GM18870 (cell line): ENCODE measurements at regions not wholly inside any gene's neighbourhood (a gene's known extent, or its start where the extent isn't known, plus 50 kb on each side); places are given as distances from the start of the nearest gene placed in this dataset.
"Not testable (repeated sequence)": the region's sequence is repeated elsewhere in the genome, so short reads cannot be mapped to it uniquely, and the experiment has no call there.

Source experiments
- ATAC-seq: cut with Tn5 transposase; IDR thresholded peaks from one replicate; pipeline ENCODE4 v1.9.1; 2021; ENCODE audit warnings: moderate library complexity; ENCODE audit not compliant: unreplicated experiment

DNA sequence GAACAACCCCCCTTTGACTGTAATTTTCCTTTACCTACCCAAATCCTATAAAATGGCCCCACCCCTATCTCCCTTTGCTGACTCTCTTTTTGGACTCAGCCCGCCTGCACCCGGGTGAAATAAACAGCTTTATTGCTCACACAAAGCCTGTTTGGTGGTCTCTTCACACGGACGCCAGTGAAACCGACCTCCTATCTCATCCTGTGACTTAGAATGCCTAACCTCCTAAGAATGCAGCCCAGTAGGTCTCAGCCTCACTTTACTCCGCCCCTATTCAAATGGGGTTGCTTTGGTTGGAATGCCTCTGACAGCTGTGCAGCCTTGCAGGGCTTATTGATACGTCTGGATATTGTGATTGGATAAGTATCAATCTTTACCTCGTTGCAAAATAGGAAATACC, 243.8 kb upstream of the PROK2 start:
- not testable (repeated sequence) for ATAC-seq

DNA sequence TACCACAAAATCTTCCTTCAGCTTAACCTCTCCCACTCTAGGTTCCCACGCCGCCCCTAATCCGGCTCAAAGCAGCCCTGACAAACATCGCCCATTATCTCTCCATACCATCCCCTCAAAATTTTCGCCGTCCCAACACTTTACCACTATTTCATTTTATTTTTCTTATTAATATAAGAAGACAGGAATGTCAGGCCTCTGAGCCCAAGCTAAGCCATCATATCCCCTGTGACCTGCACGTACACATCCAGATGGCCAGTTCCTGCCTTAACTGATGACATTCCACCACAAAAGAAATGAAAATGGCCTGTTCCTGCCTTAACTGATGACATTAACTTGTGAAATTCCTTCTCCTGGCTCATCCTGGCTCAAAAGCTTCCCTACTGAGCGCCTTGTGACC, 243.4 kb upstream of the PROK2 start:
- ATAC-seq, result not testable (repeated sequence)

DNA sequence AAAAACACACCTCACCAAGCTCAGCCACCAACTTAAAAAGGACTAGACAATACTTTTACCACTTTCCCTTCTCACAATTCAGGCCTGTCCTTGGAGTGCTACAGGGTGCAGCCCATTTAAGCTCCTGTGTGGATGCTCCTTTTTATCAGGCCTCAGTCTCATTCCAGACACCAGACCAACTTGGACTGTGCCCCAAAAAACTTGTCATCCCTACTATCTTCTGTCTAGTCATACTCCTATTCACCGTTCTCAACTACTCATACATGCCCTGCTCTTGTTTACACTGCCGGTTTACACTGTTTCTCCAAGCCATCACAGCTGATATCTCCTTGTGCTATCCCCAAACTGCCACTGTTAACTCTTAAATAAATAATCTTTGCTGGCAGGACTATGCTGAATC, 242.8 kb upstream of the PROK2 start:
- not testable (repeated sequence) for ATAC-seq

DNA sequence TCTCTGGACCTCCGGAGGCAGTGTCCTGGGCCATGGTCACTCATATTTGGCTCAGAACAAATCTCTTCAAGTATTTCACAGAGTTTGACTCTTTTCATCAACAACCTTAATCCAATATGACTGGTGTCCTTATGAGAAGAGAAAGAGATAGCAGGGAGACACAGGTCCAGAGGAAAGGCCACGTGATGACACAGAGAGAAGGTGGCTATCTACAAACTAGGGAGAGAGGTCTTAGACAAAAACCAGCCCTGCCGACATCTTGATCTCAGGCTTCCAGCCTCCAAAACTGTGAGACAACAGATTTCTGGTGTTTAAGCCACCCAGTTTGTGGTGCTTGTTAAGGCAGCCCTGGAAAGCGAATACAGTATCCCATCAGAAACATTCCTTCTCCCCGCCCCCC, 237.1 kb upstream of the PROK2 start:
- ATAC-seq, result no peak

DNA sequence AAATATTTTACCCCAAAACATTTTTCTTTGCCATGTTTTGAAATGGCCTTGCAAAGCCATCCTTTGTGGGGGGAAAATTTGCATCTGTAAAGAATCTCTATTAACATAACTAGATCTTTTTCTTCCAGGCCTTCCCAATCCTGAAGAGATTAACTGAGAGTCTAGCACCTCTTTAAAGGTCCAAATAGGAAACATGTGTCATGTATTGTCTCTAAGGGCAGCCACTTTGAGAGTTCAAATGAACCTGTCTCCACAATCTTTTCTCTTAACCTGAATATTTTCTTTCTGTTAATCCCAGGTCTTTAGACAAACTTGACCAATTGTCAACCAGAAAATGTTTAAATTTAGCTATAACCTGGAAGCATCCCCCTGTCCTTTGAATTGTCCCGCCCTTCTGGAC, 236.6 kb upstream of the PROK2 start:
- ATAC-seq, result no peak

DNA sequence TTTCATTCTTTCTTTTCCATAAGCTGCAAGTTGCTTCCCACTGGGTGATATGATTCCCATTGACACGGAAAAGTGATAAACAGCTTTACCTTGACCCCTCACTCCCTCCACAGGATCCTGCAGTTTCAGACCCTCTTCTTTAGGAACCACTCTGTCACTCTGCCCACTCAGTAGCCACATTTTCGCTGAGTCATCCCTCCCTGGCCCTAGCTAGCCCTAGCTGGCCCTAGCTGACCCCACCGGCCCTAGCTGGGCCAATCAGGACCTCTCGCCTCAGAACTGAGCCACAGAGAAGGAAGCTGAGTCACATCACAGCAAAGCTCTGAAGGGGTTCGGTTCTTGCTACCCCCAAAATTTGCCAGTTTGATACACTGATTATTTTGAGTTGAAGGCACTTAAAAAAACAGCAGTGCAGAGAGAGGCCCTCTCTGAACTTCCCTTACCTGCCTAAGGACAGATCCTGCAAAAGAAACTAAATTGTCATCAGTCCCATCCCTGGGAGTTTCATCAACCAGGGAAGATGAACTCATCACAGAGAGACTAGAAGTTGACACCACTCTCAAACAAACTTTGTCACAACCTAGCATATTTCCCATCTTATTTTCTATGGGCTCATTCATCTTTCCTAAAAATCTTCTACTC, 233.5 kb upstream of the PROK2 start:
- ATAC-seq, result no peak

DNA sequence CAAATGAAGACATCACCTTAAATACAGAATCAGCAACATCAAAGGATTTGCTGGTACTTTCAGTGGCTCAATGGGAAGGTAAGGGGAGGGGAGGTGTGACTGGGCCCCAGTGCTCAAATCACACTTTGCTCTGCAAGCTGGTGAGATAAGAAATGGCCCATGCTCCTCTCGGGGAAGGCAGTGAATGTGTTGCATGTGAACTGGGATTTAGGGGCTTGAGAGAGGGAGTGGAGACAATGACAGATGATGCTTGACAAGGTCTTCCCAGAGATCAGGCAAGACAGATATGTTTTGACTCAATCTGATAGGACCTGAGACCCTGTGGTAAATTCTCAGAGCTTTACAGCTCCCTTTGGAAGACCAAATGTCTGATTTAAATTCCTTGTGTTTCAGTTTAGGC, 233.0 kb upstream of the PROK2 start:
- ATAC-seq, result no peak

DNA sequence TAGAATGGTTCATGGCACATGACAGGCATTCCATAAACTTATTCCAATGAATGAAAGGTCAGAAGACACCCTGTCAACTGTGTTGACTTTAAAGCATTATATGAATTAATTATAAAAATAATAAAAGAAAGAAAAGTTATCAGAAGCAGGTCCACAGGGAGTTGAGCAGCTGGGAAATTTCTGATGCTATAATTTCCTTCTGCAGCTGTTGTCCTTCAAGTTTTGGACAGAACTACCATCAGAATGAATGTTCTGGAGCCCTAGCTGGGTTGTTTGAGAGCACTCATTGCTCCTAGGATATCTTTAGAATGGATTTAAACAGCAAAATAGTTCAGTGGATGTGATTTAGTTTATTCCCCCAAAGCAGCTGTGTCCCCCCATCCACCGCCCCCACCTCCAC, 232.4 kb upstream of the PROK2 start:
- no peak for ATAC-seq

DNA sequence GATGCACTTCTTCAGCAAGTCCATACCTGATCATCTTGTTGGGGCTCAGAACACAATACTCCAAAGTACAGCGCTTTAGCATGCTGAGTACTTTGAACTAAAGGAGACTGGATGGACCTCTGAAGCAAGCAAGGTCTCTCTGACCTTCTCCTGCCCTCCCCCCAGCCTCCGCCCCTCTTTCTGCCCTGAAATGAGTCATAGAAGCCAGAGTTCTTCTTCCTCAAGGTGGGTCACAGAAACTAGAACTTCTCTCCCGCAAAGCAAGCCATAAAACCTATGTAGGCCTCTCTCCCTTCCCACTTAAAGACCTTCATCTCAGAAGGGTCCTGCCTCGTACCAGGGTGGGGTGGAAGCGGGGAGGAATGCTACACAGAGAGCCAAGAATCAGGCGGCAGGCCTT, 230.5 kb upstream of the PROK2 start:
- ATAC-seq, result no peak

DNA sequence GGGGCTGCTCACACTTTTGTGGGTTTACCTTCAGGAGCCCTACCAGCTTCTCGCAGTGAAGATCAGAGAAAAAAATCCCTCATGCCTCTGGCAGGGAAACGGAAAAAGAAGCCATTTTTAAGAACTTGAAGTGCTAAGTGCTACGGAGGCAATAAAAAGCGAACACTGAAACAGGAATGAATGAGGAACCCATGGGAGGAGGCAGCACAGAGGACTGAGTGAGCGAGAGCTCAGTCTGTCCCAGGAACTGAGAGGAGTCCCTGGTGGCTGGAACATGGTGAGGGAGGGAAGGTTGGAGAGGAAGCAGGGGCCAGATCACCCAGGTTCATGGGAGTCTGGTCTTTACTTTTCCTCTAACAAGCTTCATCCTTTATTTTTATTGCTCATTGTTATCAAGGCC, 228.1 kb upstream of the PROK2 start:
- no peak for ATAC-seq

DNA sequence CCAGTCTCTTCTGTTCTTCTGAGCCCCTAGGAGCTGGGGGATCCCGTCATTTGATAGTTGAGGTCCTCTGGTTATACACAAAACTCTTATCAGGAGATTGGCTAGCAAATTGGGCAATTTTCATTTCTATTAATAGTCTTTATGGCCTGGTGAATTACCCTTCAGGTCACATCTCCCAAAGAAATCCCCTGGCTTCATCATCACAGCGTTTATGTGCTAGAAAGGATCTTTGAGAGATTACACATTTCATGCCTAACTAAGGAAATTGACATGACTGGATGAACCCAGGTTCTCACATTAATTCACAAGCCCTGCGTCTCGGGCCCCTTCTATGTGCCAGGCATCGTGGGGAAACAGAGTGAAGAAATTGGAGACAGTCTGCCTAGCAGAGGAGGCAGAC, 227.4 kb upstream of the PROK2 start:
- ATAC-seq, result no peak

DNA sequence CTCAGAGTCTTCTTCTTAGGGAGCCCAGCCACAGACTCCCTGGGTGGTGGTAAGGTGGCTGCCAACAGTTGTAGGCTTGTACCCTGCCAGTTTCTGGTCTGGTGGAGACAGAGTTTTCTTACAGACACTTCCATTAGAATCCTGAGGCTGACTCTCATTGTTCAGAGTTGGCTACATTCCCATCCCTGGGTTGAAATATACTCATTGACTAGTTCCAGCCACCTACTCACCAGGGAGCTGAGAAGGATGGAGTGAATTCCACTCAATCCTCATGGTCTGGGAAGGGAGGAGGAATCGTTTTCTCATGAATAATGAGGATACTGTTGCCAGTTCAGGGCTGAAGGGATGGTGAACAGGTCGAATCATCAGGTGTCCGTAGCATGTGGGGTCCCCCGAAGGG, 226.5 kb upstream of the PROK2 start:
- no peak for ATAC-seq

DNA sequence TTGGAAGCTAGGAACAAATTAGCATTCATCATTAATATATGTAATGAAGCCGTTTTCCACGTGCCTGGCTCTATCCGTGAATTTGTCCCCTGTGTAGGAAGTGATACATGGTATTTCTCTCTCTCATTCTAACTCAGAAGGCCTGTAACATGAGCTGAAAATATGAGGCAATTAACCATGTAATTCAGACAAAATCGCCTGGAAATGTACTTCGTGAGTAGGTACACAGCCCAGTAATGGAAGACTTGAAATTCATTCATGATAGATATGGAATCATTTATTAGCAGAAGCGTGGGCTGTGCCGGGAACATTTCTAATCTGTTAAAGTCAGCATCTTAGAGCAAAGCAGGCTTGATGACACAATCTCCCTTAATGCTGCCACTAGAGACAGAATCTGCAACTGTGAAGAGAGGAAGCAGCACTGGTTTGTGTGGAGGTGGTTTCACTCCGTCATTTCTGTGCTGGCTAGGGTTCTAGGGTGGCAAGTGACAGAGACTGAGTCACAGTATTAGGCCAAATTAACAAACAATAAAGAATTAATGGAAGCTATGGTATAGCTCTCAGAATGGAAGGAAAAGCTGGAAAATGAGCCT, 225.0 kb upstream of the PROK2 start:
- ATAC-seq, result no peak

DNA sequence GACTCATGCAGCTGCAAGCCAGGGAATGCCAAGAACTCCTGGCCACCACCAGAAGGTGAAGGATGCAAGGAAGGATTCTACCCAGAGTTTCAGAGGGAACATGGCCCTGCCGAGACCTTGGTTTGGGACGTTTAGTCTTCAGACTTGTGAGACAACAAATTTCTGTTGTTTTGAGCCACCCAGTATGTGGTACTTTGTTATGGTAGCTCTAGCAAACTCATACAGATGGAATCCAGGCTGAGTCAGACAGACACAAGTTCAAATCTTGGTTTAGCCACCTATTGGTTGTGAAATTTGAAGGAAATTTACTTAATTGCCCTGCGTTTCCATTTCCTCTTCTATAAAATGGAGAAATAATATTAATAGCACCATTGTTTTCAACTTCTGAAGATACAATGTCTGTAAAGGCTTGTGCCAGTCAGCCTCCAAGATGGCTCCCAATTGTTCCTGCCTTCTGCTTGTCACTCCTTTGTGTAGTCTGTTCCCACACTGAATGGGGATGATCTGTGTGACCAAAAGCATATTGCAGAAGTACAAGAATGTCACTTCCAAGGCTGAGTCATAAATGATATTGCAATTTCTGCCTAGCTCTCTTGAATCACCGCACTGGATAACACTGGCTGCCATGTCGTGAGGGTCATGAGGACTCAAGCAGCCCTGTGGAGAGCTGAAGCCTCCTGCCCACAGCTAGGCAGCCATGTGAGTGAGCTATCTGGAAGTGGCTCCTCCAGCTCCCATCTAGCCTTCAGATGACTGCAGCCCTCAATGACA, 223.5 kb upstream of the PROK2 start:
- ATAC-seq, result no peak

DNA sequence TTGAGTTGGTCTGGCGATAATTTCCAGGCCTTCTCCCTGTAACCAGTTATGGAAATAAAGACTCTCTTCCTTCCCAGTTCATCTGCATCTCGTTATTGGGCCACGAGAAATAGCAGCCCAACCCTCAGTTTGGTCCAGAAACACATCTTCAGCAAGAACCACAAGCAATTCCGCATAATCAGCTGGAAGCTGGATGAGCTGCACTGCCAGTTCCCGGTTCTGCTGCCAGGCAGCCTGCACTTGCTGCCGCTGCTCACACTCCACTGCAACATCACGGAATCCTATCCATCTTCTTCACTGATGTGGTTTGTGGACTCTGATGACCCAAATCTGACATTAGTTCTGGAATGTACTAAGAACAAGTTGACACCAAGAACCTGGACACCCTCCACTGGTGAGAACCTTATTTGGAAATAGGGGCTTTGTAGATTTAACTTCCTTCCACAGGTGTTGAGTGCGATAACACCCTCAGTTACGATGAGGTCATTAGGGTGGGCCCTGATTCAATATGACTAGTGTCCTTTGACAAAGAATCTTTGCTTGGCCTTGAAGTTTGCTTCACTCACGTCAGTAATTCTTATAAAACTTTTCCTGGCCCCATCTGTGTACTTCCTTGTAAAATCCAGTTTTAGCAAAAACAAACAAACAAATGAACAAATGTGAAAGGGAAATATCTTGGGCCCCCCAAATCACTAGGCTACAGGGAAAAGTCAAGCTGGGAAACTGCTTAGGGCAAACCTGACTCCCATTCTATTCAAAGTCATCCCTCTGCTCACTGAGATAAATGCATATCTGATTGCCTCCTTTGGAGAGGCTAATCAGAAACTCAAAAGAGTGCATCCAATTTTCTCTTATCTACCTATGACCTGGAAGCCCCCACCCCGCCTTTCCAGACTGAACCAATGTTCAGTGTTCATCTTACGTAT, 221.9 kb upstream of the PROK2 start:
- ATAC-seq, result no peak

DNA sequence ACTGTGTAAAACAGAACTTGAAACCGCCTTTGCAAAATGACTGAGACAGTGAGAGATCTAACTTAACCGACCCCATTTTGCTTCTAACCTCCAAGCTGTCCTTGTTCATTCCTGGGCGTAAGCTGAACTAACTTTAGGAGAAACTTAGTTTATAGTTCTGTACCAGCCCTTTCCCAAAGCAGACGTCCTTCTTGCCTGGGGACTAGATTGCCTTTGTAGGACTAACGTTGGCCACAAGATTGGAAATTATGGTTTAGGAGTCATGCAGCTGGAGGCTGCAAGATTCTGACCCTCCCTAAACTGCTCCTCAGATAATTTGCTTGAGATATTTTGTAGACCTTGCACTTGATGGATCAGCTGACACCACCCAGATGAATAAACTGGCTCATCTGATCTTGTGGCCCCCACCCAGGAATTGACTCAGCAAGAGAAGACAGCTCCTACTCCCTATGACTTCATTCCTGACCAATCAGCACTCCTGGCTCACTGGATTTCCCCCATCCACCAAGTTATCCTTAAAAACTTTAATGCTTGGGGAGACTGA, 219.9 kb upstream of the PROK2 start:
- no peak for ATAC-seq

DNA sequence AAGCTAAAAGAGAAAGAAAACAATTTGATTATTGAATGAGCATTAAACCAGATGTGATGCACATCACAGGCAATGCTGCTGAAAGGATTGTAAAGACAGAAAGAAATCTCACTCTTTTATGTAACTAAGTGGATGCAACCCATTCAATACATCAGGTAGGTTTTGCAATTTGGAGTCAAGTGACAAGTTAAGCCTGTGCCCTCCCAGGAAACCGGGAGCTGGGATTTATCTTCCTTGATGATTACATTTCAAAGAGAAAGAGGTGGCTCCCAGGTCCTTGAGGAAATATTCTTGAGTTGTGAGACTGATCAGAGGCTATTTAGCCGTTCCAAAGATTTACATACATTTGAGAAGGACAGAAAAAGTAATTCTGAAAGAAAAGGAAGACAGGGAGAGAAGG, 219.0 kb upstream of the PROK2 start:
- no peak for ATAC-seq

DNA sequence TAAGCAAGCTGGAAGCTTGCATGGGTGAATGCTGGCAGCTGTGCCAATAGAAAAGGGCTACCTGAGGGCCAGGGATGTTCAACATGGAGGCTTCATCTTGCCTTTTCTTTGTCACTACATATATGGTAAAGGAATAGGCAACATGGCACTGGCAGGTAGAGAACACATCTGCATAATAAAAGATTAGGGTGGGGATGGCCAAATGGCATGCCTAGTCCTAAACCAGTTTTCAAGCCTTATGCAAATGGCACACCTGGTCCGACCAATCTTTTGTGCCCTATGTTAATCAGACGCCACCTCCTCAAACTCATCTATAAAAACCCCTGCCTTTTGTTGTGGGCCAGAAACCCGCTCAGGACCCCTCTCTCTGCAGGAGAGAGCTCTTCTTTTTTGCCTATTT, 216.8 kb upstream of the PROK2 start:
- no peak for ATAC-seq

DNA sequence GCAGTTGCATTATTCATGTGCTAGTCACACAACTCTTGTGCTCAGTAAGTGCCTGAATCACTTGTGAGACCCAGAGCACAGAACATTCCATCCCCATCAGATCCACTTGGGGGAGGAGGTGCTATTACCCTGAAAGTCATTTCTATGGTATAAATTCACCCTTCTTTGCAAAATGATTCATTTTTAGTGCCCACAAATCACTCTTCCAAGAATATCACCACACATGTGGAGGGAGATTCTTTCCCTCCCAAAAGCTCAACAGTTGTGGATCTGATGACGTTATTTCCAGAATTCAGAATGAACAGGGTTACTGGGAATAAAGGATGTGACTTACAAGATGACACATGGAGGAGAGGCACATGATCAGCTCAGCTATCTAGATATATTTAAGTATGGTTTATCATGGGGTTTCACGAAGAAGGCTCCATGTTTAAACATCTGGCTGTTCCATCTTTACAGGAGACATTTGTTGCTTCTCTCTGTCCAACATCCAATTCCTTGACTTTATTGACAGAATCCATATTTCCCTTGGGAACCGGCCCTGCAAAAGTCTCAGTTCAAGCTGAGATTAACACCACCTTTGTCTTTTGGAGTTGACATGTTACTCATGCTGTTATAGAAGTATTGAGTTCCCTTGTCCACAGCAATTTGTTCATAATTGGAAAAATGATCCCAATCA, 214.2 kb upstream of the PROK2 start:
- ATAC-seq, result no peak

DNA sequence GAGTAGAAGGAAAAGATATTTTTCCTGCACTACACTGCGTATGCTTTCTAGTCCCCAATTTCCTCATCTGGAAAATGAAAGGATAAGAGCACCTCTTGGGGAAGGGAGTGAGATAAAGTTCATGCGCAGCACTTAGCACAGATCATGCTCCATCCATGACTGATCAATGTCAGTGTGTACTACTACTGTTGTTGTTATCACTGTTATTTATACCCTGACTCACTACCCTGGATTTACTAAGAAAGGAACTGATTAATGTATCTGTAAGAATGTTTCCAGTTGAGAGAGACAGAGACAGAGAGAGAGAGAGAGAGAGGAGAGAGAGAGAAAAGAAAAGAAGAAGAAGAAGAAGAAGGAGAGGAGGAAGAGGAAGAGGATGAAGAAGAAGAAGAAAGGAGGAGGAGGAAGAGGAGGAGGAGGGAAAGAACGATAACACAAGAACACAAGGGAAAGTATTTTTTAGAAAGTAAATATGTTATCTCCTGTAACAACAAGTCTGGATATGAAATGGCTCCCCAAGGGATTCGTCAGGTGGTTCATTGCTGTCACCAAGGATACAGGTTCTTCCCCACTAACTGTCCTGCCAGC, 212.2 kb upstream of the PROK2 start:
- ATAC-seq, result no peak
